K562 (cell line): ENCODE measurements at regions not wholly inside any gene's neighbourhood (a gene's known extent, or its start where the extent isn't known, plus 50 kb on each side); places are given as distances from the start of the nearest gene placed in this dataset.
A peak's percentile ranks its signal among the peaks of the same experiment; 100 is the strongest.

Experiments used
- BRD4 ChIP-seq: fragments of 200-600 bp; sonication (generic); IDR thresholded peaks from 2 replicates; pipeline ENCODE4 v1.6.1; 2017; ENCODE audit warnings: inconsistent platforms
- E4F1 ChIP-seq: fragments of 250-450 bp; sonication (Bioruptor Pico); IDR thresholded peaks from 2 replicates; pipeline ENCODE4 v1.5.0; 2021; ENCODE audit warnings: mild to moderate bottlenecking, borderline replicate concordance
- FOSL1 ChIP-seq: fragments of 200-800 bp; sonication (Bioruptor generic); conservative IDR thresholded peaks from 2 replicates; pipeline ENCODE4 v1.6.1; 2016; ENCODE audit warnings: missing genetic modification characterization, missing compliant biosample characterization
- MXD1 ChIP-seq: fragments of 250-450 bp; sonication (Bioruptor Pico); IDR thresholded peaks from 2 replicates; pipeline ENCODE4 v1.8.0; 2021; ENCODE audit warnings: borderline replicate concordance, mild to moderate bottlenecking, moderate library complexity; ENCODE audit not compliant: poor library complexity, severe bottlenecking
- MYBL2 ChIP-seq, 2 experiments: fragments of 450-650 bp in 1 of 2; sonication (generic) in 1 of 2; formaldehyde crosslinking in 1 of 2; IDR thresholded peaks; 2 replicates each; pipeline versions ENCODE4 v1.6.1 to v1.8.1; 2017 to 2022; ENCODE audit warnings: borderline replicate concordance in 1 of 2, inconsistent platforms in 1 of 2, low read depth in 1 of 2, mild to moderate bottlenecking in 1 of 2, missing genetic modification reagents in 1 of 2, moderate library complexity in 1 of 2
- NFIX ChIP-seq: fragments of 250-450 bp; sonication (Bioruptor Pico); IDR thresholded peaks from 2 replicates; pipeline ENCODE4 v1.4.0; 2020; ENCODE audit warnings: low read depth, mild to moderate bottlenecking, moderate library complexity
- NONO ChIP-seq, 2 experiments: fragments of 200-400 bp in 1 of 2; fragments of 450-650 bp in 1 of 2; formaldehyde crosslinking in 1 of 2; IDR thresholded peaks; 2 replicates each; pipeline ENCODE4 v1.6.1; 2017; ENCODE audit warnings: low read depth in 2 of 2, mild to moderate bottlenecking in 2 of 2, moderate library complexity in 2 of 2, low read length in 1 of 2
- TARDBP ChIP-seq: fragments of 450-650 bp; IDR thresholded peaks from 2 replicates; pipeline ENCODE4 v1.6.1; 2016
- ZBTB7A ChIP-seq: IDR thresholded peaks from 2 replicates; pipeline ENCODE4 v1.6.1; 2011; ENCODE audit warnings: low read depth, mild to moderate bottlenecking, low read length, moderate library complexity, borderline replicate concordance; ENCODE audit not compliant: control insufficient read depth
- ZNF318 ChIP-seq, 2 experiments: fragments of 450-650 bp; IDR thresholded peaks; 2 replicates each; pipeline ENCODE4 v1.6.1; 2016; ENCODE audit warnings: mild to moderate bottlenecking in 2 of 2, borderline replicate concordance in 1 of 2, low read depth in 1 of 2, moderate library complexity in 1 of 2
- ZNF740 ChIP-seq, 3 experiments: fragments of 200-800 bp in 1 of 3; sonication (Bioruptor generic) in 1 of 3; sonication (generic) in 1 of 3; formaldehyde crosslinking in 1 of 3; IDR thresholded peaks; 2 replicates each; pipeline versions ENCODE4 v1.6.1 to v1.8.0; 2016 to 2022; ENCODE audit warnings: mild to moderate bottlenecking in 2 of 3, missing compliant biosample characterization in 2 of 3, missing genetic modification characterization in 2 of 3, missing genetic modification reagents in 1 of 3

- TF ChIP-seq MXD1 (no peak), TARDBP (no peak), BRD4 (no peak), MYBL2 (IDR thresholded peaks at IDR 0.05; ENCODE audit: low read depth) (no peak), MYBL2 (CRISPR knock-in tag; IDR thresholded peaks at IDR 0.05; ENCODE audit: borderline replicate concordance) (no peak), NONO (IDR thresholded peaks at IDR 0.05; ENCODE audit: low read depth in 2 of 2, low read length in 1 of 2) (no peak), FOSL1 (peak; percentile 67), E4F1 (no peak), ZNF318 (IDR thresholded peaks at IDR 0.05; ENCODE audit: borderline replicate concordance in 1 of 2, low read depth in 1 of 2) (no peak), NFIX (CRISPR knock-in tag) (no peak), ZNF740 (CRISPR knock-in tag; IDR thresholded peaks at IDR 0.05) (no peak), ZNF740 (tag; IDR thresholded peaks at IDR 0.05) (no peak), ZBTB7A (no peak)
These were observed 612.9 kb upstream of the TBL1XR1 start (continued) for GRCh38 chr3:177810162-177810623.
